ENCODE measurements at regions not wholly inside any gene's neighbourhood (a gene's known extent, or its start where the extent isn't known, plus 50 kb on each side); places are given as distances from the start of the nearest gene placed in this dataset.

DNA sequence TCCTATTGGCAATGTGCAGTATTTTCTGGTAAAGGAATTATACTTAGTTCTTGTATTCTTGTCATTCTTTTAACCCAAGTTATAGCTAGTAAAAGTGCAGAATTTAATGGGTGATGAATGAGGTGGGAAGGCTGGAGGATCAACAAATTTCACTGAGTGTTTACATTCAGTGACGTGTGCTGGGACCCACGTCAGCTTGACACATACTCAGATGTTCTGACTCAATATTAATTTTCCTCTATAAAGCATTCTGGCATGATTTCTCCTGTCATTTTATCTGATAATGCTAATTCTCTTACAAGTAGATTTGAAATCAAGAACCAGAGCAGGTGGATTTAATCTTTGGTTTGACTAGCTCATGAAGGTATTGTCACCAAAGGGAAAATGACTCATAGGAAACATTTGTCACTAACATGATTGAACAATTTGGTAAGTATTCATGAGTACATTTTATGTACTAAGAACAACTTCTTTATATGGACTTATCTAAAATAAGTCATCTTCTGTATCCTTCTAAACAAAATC, 71.0 kb upstream of the SYNPR start:
- DNase-seq (ENCODE audit: low read depth): no peak

- DNase-seq (ENCODE audit: low read depth): no peak
Observed at GRCh38 chr3:63228087-63228486, 50.0 kb upstream of the SYNPR start.

All from LHCN-M2 (cell line).